DND-41 (cell line): ENCODE measurements at regions not wholly inside any gene's neighbourhood (a gene's known extent, or its start where the extent isn't known, plus 50 kb on each side); places are given as distances from the start of the nearest gene placed in this dataset.

Source experiments
- EZH2 ChIP-seq: IDR thresholded peaks from 3 replicates; pipeline ENCODE4 v1.6.1; 2012; ENCODE audit warnings: borderline replicate concordance, low read depth, mild to moderate bottlenecking, moderate library complexity, low read length, inconsistent platforms; ENCODE audit not compliant: severe bottlenecking
- TF ChIP-seq, protein P1 (sequence below): IDR thresholded peaks from 2 replicates; pipeline ENCODE4 v1.5.1; 2012; ENCODE audit warnings: borderline replicate concordance, low read length, moderate library complexity, mild to moderate bottlenecking; ENCODE audit not compliant: poor library complexity, severe bottlenecking; ENCODE audit errors: extremely low read depth

- TF ChIP-seq, protein P1, sequence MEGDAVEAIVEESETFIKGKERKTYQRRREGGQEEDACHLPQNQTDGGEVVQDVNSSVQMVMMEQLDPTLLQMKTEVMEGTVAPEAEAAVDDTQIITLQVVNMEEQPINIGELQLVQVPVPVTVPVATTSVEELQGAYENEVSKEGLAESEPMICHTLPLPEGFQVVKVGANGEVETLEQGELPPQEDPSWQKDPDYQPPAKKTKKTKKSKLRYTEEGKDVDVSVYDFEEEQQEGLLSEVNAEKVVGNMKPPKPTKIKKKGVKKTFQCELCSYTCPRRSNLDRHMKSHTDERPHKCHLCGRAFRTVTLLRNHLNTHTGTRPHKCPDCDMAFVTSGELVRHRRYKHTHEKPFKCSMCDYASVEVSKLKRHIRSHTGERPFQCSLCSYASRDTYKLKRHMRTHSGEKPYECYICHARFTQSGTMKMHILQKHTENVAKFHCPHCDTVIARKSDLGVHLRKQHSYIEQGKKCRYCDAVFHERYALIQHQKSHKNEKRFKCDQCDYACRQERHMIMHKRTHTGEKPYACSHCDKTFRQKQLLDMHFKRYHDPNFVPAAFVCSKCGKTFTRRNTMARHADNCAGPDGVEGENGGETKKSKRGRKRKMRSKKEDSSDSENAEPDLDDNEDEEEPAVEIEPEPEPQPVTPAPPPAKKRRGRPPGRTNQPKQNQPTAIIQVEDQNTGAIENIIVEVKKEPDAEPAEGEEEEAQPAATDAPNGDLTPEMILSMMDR, result no peak
- no peak for TF ChIP-seq EZH2
These were observed 108.5 kb downstream of the GLI2 start for GRCh38 chr2:120844070-120844738.
